Esophagus squamous epithelium (tissue), 4 donors: ENCODE measurements at regions not wholly inside any gene's neighbourhood (a gene's known extent, or its start where the extent isn't known, plus 50 kb on each side); places are given as distances from the start of the nearest gene placed in this dataset.

Experiments used
- CTCF ChIP-seq, 6 experiments: fragments of 450-650 bp in 4 of 6; fragments of 200-600 bp in 2 of 6; sonication (generic) in 2 of 6; IDR thresholded peaks; one replicate each; pipeline ENCODE4 v1.5.1; 2016 to 2019; ENCODE audit warnings: antibody characterized with exemption in 6 of 6, mild to moderate bottlenecking in 4 of 6, moderate library complexity in 4 of 6
- POLR2A ChIP-seq, 4 donors: fragments of 450-650 bp; IDR thresholded peaks; one replicate each; pipeline ENCODE4 v1.6.1; 2017; ENCODE audit warnings: antibody characterized with exemption in 4 of 4, mild to moderate bottlenecking in 4 of 4, moderate library complexity in 3 of 4

GRCh38 chr17:36702636-36703035, 101.3 kb downstream of the MRM1 start:
- no peak for TF ChIP-seq CTCF (IDR thresholded peaks at IDR 0.05)
- TF ChIP-seq POLR2A (IDR thresholded peaks at IDR 0.05): no peak
